NCI-H460 (cell line): ENCODE measurements at regions not wholly inside any gene's neighbourhood (a gene's known extent, or its start where the extent isn't known, plus 50 kb on each side); places are given as distances from the start of the nearest gene placed in this dataset.

Experiments
- DNase-seq: peaks from one replicate; pipeline ENCODE4 v3.0.0-alpha.2; 2016; ENCODE audit warnings: low read depth; ENCODE audit errors: extremely low read depth

GRCh38 chr1:91152331-91152730 is 130.5 kb upstream of the ZNF644 start:
- DNase-seq, result no peak

DNA sequence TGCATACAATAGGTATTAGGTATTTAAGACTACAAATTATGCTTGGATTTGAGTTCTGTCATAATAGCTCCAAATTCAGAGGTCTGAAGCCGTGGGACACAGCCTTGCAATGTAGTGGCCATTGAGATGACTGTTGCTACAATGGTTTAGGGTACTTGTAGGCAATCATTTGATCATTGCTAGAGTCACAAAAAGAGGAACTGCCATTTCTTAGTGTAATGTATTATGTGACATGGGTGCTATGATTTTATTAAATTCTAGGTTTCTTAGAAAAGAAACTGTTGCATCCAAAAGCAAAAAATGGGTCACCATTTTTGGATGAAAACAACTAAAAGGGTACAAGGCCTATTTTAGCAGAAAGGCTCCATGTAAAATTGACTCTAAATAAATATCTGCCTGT is 129.9 kb upstream of the ZNF644 start:
- no peak for DNase-seq

GRCh38 chr1:91148641-91149069 is 126.8 kb upstream of the ZNF644 start:
- no peak for DNase-seq

- no peak for DNase-seq
These were observed 120.0 kb upstream of the ZNF644 start for GRCh38 chr1:91141858-91142257.

GRCh38 chr1:91138959-91139358 is 117.1 kb upstream of the ZNF644 start:
- no peak for DNase-seq

GRCh38 chr1:91137173-91137852 is 115.5 kb upstream of the ZNF644 start:
- no peak for DNase-seq

GRCh38 chr1:91135799-91136198 is 114.0 kb upstream of the ZNF644 start:
- no peak for DNase-seq

DNA sequence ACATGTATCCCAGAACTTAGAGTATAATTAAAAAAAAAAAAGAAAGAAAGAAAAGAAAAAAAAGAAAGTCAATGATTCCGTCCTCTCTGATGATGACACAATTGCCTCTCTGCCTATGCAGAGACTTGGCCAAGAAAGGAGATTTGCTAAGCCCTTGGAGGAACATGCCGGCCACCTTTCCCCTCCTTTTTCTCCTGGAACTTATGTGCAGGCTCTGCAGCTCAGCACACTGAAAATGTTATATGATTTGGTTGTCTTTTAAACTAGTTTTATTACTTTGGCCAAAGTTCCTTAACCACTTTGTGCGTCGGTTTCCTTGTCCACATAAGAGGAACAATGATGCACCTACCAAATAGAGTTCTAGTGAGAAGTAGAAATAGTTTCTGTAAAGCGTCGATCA is 111.4 kb upstream of the ZNF644 start:
- DNase-seq, result no peak

DNA sequence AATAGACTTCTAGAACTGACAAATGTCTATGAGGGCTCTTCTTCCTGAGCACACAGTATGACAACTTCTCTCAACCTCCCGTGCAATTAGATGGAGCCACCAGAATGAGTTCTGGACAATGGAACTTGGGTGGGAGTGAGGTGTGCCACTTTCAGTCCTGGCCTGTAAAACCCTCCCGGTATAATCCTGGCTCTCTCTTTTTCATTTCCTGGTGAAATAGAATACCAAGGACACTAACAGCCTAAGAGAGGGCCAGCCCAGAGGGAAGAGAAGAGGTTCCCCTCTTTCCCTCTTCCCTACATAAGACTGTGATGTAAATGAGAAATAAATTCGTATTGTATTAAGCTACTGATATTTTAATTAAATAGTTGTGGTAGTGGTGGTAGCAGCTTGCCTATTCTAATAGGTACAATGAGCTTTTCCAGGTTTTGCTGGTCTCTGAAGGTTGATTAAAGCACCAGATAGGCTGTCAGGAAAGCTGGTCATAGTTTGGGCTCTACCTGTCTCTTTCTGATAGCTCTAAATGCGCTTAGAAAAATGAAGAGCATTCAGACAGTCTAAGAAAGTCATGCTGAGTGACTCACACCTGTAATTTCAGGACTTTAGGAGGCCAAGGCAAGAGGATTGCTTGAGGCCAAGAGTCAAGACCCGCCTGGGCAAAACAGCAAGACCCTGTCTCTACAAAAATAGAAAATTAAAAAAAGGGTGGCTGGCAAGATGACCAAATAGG is 108.6 kb upstream of the ZNF644 start:
- no peak for DNase-seq

- DNase-seq, result no peak
These were observed 107.6 kb upstream of the ZNF644 start for GRCh38 chr1:91129458-91129857.

- no peak for DNase-seq
These were observed 107.2 kb upstream of the ZNF644 start for GRCh38 chr1:91129017-91129416.

DNA sequence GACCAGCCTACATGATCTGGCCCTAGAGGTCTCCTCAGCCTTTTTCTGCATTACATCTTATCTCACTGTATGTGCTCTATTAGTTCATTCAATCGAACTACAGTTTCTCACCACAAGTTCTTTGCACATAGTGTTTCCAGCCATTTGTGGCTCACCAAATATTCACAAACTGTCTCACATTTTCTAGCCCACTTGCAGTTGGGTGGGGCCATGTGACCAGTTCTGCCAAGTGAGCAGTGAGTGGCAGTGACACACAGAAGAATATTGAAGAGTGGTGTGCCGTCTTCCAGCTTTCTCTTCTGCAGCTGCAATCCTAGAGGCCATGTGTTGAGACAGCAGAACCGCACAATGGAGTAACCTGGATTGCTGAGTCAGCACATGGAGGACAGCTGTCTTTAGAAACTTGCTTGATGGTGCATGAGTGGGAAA is 103.2 kb upstream of the ZNF644 start:
- DNase-seq, result no peak

- no peak for DNase-seq
These were observed 102.6 kb upstream of the ZNF644 start for GRCh38 chr1:91124290-91124985.

GRCh38 chr1:91123773-91124172 is 101.9 kb upstream of the ZNF644 start:
- no peak for DNase-seq

DNA sequence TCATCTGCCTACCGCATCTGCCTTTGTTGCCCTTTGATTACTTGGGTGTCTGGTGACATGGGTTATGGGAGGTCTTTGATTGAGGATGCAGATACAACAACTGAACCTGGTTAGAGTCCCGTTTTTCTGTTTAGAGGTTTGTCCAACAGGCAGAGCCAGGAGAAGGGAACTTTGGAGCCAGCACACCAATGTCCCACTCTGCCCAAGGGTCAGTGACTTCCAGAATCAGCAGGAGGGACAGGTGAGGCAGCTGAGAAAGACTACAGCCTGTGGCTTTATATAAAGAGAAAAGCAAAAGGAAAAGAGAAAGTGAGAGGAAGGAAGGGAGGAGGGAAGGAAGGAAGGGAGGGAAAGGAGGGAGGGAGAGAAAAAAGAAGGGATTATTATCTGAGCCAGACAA is 101.5 kb upstream of the ZNF644 start:
- no peak for DNase-seq

DNA sequence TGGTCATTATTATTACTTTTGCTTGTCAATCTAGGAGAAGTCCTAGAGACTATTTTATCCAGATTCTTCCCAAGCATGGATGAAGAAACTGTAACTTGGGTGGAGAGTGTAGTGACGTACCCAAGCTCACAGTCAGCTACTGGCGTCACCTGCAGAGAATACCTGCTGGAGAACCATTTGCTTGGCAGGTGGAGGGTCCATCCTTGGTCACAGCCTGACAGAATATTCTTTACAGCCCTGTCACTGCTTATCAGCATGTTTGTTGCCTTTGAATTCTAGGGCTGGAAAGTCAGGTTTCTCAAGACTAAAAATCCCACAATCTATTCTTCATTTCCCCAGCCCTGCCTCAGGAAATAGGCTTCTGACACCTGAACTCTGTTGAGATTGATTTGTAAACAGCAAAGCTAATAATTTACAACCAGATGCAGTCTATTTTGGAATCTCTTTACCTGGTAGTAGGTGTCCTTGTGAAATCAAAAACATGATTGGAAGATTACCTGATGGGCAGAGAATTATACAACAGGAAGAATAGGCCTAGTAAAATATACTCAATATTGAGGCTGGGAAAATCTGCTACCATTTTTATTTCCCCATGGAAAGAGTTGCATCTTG is 100.4 kb upstream of the ZNF644 start:
- DNase-seq, result no peak

- no peak for DNase-seq
These were observed 99.5 kb upstream of the ZNF644 start for GRCh38 chr1:91121366-91121765.

GRCh38 chr1:91120936-91121335 is 99.1 kb upstream of the ZNF644 start:
- no peak for DNase-seq

- DNase-seq, result no peak
These were observed 98.6 kb upstream of the ZNF644 start for GRCh38 chr1:91120421-91120820.

GRCh38 chr1:91104712-91105111 is 82.9 kb upstream of the ZNF644 start:
- DNase-seq, result no peak

- no peak for DNase-seq
These were observed 79.5 kb upstream of the ZNF644 start for GRCh38 chr1:91101328-91101727.
